Central memory CD4-positive, alpha-beta T cell (primary cell): ENCODE measurements at regions not wholly inside any gene's neighbourhood (a gene's known extent, or its start where the extent isn't known, plus 50 kb on each side); places are given as distances from the start of the nearest gene placed in this dataset.

Experiments used
- DNase-seq: peaks from one replicate; pipeline ENCODE4 v3.0.0; 2022

GRCh38 chr17:71969500-71969899 lies 151.3 kb upstream of the SOX9 start:
- no peak for DNase-seq

- DNase-seq = no peak
Measured at GRCh38 chr17:71970312-71970711, 150.5 kb upstream of the SOX9 start.

GRCh38 chr17:71974051-71974450 lies 146.8 kb upstream of the SOX9 start:
- no peak for DNase-seq

GRCh38 chr17:71975331-71975801 lies 145.5 kb upstream of the SOX9 start:
- no peak for DNase-seq

- no peak for DNase-seq
Measured at GRCh38 chr17:71976011-71976649, 144.7 kb upstream of the SOX9 start.

- DNase-seq = no peak
Measured at GRCh38 chr17:71978435-71978834, 142.4 kb upstream of the SOX9 start.

GRCh38 chr17:71980171-71980570 lies 140.6 kb upstream of the SOX9 start:
- no peak for DNase-seq

- DNase-seq = no peak
Measured at GRCh38 chr17:71983828-71984227, 137.0 kb upstream of the SOX9 start.

- no peak for DNase-seq
Measured at GRCh38 chr17:71985111-71986039, 135.4 kb upstream of the SOX9 start.

GRCh38 chr17:71986886-71987285 lies 133.9 kb upstream of the SOX9 start:
- DNase-seq = no peak

- no peak for DNase-seq
Measured at GRCh38 chr17:71987634-71988033, 133.2 kb upstream of the SOX9 start.

GRCh38 chr17:71989117-71989516 lies 131.7 kb upstream of the SOX9 start:
- DNase-seq = no peak

GRCh38 chr17:71993363-71993762 lies 127.5 kb upstream of the SOX9 start:
- no peak for DNase-seq

- no peak for DNase-seq
Measured at GRCh38 chr17:71995590-71995989, 125.2 kb upstream of the SOX9 start.

- no peak for DNase-seq
Measured at GRCh38 chr17:72004011-72004427, 116.8 kb upstream of the SOX9 start.

- no peak for DNase-seq
Measured at GRCh38 chr17:72004611-72005331, 116.0 kb upstream of the SOX9 start.

- no peak for DNase-seq
Measured at GRCh38 chr17:72005332-72006163, 115.3 kb upstream of the SOX9 start.

- no peak for DNase-seq
Measured at GRCh38 chr17:72008236-72008876, 112.5 kb upstream of the SOX9 start.

- DNase-seq = no peak
Measured at GRCh38 chr17:72011561-72011960, 109.3 kb upstream of the SOX9 start.

- no peak for DNase-seq
Measured at GRCh38 chr17:72021417-72022041, 99.3 kb upstream of the SOX9 start.
